Right ventricle myocardium superior (tissue), 1 donor: ENCODE measurements at regions not wholly inside any gene's neighbourhood (a gene's known extent, or its start where the extent isn't known, plus 50 kb on each side); places are given as distances from the start of the nearest gene placed in this dataset.

ENCODE experiments used
- ATAC-seq: fragments of 200-7000 bp; cut with Tn5 transposase; one replicate; pipeline ENCODE4 v1.9.1; 2020; ENCODE audit warnings: mild to moderate bottlenecking; ENCODE audit not compliant: poor library complexity
- DNase-seq: peaks from one replicate; pipeline ENCODE4 v3.0.0-alpha.2; 2020
- intact Hi-C: fragments of 100-400 bp; cut with DNase I; formaldehyde crosslinking; loops from one replicate; pipeline ENCODE4 v1.11.2; 2022
- donor health status: DM: no; HTN: yes; CAD: no; lungs with severe emphysema.

DNA sequence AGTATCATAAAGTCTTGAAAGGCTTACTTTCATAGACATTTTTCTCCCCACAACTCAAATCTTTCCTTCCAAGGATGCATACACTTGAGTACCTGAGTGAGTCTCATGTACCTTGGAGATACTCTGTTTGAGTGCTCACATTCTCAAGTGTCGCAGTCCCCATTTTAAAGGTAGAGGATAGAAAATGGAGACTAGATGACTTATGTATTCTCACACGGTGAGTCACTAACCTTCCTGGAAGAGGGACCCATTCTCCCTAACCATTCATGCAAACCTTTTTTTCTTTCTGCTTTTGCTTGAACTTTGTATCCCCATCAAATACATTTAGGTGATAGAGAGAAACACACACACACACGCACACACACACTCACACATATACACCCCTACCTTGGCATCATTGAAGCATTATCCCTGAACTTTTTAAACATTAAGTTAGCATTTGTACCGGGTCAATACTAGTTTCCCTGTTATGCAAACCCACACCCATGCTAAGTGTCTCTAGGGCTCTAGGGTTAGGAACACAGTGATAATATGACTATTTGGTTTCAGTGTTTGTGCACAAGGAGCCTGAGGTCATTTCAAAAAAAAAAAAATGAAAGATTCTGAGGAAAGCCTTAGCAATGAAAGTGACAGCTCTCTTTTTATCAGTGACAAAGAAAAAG, 236.2 kb downstream of the IKZF2 start:
- ATAC-seq = peak; percentile 29
- intact Hi-C loops = no loop called here

DNA sequence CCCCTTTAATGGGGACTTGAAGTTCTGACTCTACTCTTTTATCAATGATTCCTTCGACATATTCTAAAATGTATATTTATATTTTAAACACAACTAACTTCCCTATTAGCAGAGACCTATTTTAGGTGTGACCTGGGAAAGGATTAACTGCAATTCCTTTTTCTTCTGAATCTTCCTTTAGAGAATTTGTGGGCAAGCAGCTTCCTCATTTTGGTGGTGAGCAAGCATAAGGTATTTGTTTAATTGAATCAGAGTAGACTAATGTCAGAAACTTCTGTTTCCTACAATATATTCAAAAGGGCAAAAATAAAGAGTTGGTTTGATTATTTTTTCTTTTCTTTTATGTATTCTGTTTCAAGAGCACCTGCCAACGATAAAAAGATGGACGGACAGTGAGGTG, 237.0 kb downstream of the IKZF2 start:
- ATAC-seq (no peak), DNase-seq (no peak)
- intact Hi-C loops = no loop called here

More for the DNA sequence above, 236.2 kb downstream of the IKZF2 start:
- DNase-seq = no peak

DNA sequence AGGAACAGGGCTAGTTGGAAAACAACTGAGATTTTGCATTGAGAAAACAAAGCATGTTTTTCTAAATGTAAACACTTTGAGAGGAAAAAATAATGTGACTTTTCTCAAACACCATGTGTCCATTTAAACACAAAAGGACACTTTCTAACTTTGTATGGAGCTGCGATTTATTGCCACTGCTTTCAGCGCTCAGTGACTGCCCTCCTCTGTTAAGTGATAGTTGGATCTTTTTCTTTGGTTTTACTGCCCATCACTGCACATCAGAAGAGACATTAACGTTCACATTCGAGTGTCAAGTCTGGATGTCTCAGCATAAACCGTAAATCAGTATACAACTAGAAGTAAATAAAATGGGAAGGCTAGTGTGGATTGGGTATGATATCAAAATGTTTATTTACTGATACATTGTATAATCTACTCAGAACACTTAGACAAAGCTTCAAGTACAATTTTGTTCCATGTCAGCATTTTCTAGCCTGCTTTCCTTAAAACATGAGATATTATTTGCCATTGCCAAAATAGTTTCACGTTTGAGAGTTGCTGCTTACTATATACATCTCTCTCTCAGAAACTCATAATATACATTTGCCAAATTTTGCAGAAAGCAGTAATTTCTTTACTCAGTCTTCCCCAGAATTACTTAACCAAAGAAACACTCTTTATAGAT, 237.6 kb downstream of the IKZF2 start:
- intact Hi-C loops = no loop called here
- DNase-seq = no peak
- no peak for ATAC-seq

DNA sequence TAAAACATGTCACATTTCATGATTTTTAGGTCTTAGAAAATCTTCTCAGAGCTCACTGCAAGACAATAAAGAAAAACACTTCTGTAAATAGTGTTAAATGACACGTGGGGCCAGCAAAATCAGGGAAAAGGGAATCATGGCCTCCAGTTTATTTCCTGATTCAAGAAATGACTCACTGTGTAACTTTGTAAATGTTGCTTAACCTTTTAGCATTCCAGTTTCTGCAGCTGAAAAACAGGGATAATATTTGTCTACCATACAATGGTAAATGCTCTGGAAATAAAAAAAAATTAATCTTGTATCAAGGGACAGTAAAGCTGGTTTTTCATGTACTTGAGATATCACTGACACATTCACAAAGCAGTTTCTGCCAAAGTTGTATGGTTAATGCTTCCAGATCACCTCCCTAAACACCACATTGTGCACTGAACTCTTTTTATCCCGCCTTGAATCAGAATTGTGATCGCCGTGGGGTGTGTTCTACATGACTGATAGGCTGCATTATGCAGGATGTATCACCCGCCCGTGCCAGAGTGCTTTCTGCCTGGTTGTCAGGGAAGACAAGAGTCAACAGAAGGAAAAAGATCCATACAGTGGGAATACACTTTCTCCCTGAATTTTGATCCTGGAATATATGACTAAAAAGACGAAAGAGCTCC, 238.8 kb downstream of the IKZF2 start:
- intact Hi-C loops = no loop called here
- no peak for DNase-seq
- ATAC-seq = peak; percentile 39

DNA sequence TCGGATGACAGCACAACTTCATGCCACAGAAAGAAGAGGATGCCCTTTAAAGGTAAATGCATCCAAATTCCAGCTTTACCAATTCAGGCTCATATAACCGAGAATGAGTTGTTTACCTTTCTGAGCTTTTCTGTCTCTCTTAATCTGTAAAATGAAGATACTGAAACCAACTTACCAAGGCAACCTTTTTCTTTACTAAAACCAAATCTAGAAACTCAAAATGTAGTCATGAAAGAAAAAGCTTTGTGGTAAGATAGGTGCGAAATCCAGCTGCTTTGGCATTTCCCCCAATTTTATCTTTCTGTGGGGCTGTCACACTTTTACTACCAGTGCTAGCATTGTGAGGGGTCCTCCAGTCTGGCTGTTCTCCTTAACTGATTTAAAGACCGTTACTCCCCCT, 240.4 kb downstream of the IKZF2 start:
- DNase-seq (no peak), ATAC-seq (no peak)
- intact Hi-C loops = no loop called here

DNA sequence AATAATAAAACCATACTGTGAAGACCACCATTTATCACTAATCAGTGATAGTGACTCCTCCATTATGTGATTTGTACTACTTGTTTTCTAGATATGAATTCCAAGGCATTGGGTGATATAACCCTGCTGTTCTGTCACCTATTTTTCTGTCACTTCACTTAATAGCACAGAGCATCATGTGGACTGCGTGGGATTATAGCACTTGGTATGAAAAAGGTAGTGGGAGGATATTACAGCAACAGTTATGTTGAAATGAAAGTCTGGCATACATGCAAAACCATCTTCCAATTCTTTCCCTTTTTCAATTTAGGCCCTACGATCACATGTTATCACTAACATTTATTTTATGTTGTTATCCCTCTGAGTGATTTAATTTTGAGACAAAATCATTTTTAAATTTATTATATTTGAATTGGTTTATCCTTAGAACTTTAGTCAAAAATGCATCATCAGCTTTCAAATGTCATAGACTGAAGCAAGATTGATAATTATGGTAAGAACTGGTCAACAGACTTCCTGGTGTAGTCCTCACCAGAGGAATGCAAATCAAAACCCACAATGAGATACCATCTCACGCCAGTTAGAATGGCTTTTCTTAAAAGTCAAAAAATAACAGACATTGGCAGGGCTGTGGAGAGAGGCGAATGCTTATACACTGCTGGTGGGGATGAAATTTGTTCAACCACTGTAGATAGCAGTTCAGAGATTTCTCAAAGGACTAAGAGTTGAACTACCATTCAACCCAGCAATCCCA, 242.6 kb downstream of the IKZF2 start:
- ATAC-seq = no peak
- no peak for DNase-seq
- intact Hi-C loops = no loop called here

DNA sequence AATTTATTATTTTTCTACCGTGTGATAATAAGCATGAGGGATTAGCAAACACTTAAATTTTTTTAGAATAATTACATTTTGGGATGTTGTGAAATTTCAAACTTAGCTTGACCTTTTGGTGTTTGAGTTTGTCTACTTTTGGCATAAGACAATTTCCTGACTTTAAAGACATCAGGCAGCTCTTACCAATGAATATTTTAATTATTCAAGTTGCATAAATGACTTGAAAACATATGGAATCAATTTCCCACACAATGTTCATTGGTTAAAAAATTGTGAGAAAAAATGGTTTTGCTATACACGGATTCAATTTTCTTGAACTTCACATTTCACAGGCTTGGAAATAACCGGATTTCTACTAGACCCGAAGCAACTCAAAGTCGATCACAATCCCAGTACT, 243.4 kb downstream of the IKZF2 start:
- ATAC-seq (no peak), DNase-seq (no peak)
- intact Hi-C loops = no loop called here

DNA sequence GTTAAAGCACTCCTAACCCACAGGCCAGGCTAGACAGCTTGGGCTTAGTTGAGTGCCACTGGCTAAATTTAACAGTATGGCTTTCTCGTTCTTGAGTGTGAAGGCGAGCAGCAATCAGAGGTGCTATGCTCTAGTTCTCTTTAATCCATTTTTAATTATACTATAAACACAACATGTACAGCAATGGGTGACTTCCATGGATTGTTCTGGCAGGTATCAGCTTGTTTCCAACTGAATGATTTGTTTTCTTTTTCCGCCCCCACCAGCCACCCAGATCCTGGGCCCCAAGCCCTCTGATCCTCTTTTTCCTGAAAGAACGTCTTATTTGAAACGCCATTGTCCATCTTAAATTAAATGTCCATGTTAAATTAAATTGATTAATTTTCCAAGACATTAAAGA, 244.8 kb downstream of the IKZF2 start:
- intact Hi-C loops = no loop called here
- ATAC-seq (no peak), DNase-seq (no peak)

DNA sequence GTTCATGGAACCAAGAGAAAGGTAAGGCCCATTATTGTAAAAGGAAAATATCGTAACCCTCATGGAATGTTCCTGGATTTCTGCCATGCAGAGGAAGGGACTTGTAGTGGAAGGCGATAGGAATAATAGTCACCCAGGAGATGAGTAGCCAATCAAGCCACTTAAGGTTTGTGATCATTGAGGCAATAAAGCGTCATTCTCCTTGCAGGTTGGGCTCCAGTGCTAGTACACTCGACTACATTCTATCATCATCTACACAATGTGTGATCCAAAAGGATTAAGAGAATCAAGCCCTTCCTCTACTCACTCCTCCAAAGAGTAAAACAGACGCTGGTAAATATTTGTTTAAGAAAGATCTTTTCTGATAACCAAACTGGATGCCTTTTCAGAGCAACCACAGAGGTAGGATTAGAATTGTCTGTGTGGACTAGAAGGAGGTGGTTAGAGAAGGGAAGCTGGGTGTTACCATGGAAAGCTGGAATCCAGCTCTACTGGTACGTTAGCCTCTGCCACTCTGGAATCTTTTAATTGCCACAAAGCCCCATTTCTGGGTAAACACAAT, 245.7 kb downstream of the IKZF2 start:
- no peak for DNase-seq

DNA sequence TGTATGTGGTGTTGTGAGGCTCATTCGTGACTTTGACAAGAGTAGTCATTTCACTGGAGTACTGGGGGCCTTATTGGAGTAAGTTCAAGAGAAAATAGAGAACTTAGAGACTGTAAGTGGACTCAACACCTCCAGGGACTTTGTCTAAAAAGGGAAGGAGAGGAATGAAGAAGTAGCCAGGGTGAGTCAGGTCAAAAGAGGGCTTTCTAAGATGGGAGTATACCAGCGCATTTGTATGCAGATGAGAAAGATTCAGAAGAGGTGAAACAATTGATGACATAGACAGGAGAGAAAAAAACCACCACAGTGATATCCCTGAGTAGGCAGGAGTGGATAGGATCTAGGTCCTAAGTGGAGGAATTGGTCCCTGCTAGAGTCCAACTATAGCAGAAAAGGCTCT, 246.8 kb downstream of the IKZF2 start:
- intact Hi-C loops = no loop called here
- no peak for DNase-seq
- ATAC-seq = no peak

More for the DNA sequence above, 245.7 kb downstream of the IKZF2 start:
- intact Hi-C loops = no loop called here
- ATAC-seq = no peak

DNA sequence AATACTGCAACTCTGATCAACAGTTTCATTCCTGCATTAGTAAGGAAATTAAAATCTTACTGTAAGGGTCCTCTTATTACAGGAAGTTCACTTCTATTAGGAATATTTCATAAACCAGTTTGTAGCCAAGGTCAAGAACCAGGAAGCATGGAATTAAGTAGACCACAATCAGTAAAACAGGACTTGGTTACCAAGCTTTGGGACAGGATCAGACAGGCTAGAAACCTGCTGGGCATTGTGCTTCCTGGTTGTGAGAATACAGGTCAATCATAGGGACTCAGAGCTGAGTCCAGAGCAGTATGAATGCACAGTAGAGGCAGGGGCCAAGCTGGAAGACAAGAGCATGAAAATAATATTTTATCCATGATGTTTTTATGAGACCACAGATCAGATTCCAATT, 248.0 kb downstream of the IKZF2 start:
- no peak for DNase-seq
- intact Hi-C loops = no loop called here

DNA sequence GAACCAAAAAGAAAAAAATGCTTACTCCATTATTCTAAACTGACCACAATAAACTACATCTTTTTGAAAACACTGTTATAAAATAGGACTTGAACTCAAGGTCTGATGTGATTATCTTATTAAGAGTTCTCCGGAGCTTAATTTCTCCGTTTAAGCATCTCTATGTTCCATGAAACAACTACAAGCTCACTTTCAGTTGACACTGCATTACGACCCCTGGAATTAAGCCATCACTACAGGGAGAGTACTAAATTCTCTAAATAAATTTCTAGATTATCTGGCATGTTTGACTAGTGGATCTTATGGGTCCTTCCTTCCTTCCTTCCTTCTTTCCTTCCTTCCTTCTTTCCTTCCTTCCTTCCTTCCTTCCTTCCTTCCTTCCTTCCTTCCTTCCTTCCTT, 249.0 kb downstream of the IKZF2 start:
- DNase-seq (no peak), ATAC-seq (no peak)
- intact Hi-C loops = no loop called here

More for the DNA sequence above, 248.0 kb downstream of the IKZF2 start:
- no peak for ATAC-seq

DNA sequence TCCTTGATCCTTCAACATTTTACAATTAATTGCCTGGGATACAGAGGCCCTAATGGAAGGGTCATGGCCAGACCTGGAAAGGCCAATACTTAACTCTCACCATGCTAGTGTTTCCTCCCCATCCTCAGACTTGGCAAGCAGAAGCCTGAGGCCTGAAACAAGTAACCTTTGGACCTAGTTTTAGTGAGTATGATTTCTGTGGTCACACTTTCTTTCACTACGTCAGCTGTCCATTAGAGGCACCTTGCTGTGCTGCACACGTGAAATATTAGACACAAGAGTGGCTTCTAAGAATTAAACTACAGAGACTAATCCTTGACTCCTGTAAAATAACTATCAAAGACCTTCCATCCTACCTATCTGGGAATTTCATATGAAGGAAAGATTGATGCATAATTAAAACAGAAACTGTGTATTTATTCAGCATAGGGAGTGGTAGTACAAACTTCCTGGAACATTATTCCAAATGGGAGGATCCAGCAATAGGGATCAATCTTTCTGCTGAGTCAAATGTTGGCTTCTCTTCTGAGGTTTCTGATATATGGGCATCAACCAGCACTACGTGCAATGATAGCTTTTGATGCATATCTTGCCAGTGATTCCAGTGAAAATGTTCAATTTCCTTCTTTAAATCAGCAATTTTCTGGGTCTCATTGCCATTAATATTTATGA, 249.7 kb downstream of the IKZF2 start:
- intact Hi-C loops = no loop called here
- no peak for DNase-seq
- no peak for ATAC-seq

DNA sequence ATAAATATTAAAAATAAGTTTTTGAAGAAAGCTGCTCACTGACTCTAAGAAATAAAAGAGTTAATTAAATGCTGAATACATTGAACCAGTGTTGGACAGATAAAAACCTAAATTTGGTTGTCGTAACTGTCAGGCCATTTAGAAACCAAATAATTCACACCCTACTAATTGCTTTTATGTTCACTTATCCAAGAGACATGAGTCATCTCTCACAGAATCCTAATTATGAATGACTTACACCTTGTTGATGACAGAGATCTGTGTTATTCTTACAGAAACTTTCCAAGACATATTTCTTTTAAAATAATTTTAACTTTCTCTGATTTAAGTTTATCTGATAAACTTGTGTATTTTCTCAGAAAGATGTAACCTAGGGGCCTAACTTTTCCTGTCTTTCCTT, 250.7 kb downstream of the IKZF2 start:
- intact Hi-C loops = no loop called here
- no peak for DNase-seq
- ATAC-seq = no peak

DNA sequence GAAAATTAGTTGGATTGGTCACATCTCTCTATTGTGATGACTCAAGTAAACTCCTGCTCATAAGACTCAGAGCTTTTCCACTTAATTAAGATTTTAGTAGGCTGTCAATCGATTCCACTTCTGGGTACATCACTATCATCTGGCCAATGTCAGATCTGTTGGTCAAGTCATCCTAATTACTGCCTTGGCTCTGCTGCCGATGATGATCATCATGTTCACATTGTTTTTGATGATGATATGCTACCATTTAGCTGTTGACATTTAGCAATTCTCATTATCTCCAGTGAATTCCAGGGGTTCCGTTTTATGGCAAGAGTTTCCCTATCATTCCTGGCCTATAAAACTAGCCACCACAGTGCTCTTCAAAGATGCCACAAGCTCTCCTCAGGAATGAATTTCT, 253.4 kb downstream of the IKZF2 start:
- ATAC-seq (no peak), DNase-seq (no peak)
- intact Hi-C loops = loop anchor here (10.0 kb wide), 1 partner anchor 123 kb away; no protein-coding TSS in a partner anchor

DNA sequence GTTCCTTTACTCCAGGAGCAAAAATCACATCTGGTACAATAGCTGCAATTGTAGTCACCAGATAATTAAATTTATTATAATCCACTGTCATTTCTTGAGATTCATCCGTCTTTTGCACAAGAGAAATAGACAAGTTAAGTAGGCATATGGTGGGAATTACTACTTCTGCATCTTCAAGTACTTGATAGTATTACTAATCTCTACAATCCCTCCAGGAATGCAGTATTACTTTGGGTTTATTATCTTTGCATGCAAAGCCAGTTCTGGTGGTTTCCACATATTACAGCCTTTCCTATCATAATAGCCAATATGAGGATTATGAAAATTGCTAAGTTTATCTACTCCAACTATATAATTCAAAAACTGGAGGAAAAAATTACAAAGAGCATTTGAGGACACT, 254.1 kb downstream of the IKZF2 start:
- DNase-seq (no peak), ATAC-seq (no peak)
- intact Hi-C loops = loop anchor here (10.0 kb wide), 1 partner anchor 122 kb away; no protein-coding TSS in a partner anchor

DNA sequence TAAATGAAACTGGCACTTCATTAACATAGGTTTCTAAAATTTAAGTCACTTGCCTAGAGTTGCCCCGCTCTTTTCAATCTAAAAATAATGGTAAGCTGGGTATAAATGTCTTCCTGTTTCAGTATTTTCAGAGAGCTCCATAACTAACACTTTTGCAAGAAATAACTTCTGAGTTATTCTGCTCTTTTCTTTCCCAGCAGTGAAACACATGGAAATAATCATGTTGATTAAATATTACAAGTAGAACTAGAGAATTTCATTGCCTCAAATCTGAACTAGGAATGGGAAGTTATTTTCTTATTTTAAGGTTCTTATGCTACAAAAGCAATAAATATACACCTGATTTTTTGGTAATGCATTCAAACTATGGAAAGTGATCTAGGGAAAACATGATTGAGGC, 257.4 kb downstream of the IKZF2 start:
- DNase-seq (no peak), ATAC-seq (no peak)
- intact Hi-C loops = loop anchor here (10.0 kb wide), 1 partner anchor 119 kb away; no protein-coding TSS in a partner anchor

DNA sequence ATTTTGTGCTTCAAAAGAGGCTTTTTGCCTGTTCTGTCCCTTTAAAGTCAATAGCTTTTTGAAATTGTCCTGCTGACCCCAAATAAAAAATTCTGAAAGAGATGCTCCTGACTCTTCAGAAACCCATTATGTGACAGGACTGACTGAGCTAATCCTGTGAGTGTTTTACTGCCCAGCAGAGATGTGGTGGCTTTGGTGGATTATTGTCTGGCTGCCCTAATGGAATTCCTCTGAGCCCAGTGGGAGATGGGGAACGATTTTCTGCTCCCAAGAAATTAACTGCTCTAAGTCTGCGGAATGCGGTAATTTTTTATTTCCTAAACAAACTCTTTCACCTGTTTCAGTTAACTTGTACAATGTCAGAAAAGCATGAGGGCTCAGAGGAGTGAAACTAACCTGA, 258.2 kb downstream of the IKZF2 start:
- no peak for DNase-seq
- intact Hi-C loops = loop anchor here (10.0 kb wide), 1 partner anchor 118 kb away; no protein-coding TSS in a partner anchor
- no peak for ATAC-seq
